Neural cell (in vitro differentiated cells): ENCODE measurements at regions not wholly inside any gene's neighbourhood (a gene's known extent, or its start where the extent isn't known, plus 50 kb on each side); places are given as distances from the start of the nearest gene placed in this dataset.

Experiments used
- H2AFZ ChIP-seq: fragments of 200-600, 300-800 bp; sonication (generic), shearing (Covaris generic); 2 replicates; pipeline ENCODE4 v1.6.0; 2014; ENCODE audit warnings: low read depth, mild to moderate bottlenecking, antibody characterized with exemption, low read length, moderate library complexity
- H3F3A ChIP-seq: fragments of 200-600 bp; shearing (Covaris generic); 2 replicates; pipeline ENCODE4 v1.6.1; 2016; ENCODE audit warnings: mild to moderate bottlenecking, moderate library complexity, mixed read lengths, antibody characterized with exemption, low read length; ENCODE audit not compliant: insufficient read depth, poor library complexity, severe bottlenecking
- H3K27ac ChIP-seq: fragments of 200-600, 300-800 bp; sonication (generic), shearing (Covaris generic); 2 replicates; pipeline ENCODE4 v1.5.1; 2014; ENCODE audit warnings: mild to moderate bottlenecking, low read length, moderate library complexity
- H3K27me3 ChIP-seq: fragments of 300-800, 200-600 bp; sonication (generic), shearing (Covaris generic); 2 replicates; pipeline ENCODE4 v1.6.0; 2014; ENCODE audit warnings: mild to moderate bottlenecking, low read depth, low read length, moderate library complexity; ENCODE audit not compliant: insufficient read depth
- H3K36me3 ChIP-seq: fragments of 300-800, 200-600 bp; sonication (generic), shearing (Covaris generic); 2 replicates; pipeline ENCODE4 v1.5.1; 2014; ENCODE audit warnings: mild to moderate bottlenecking, antibody characterized with exemption, low read length, moderate library complexity; ENCODE audit not compliant: insufficient read depth
- H3K4me2 ChIP-seq: fragments of 300-800, 200-600 bp; sonication (generic), shearing (Covaris generic); 2 replicates; pipeline ENCODE4 v1.6.0; 2014; ENCODE audit warnings: mild to moderate bottlenecking, low read length
- H3K4me3 ChIP-seq: fragments of 300-800, 200-600 bp; sonication (generic), shearing (Covaris generic); 2 replicates; pipeline ENCODE4 v1.5.1; 2014; ENCODE audit warnings: mild to moderate bottlenecking, low read length, moderate library complexity
- H3K79me2 ChIP-seq: fragments of 200-600 bp; shearing (Covaris generic); replicated peaks from 2 replicates; pipeline ENCODE4 v1.6.0; 2014; ENCODE audit warnings: mild to moderate bottlenecking, low read length, moderate library complexity; ENCODE audit not compliant: insufficient read depth
- H3K9ac ChIP-seq: fragments of 300-800, 200-600 bp; sonication (generic), shearing (Covaris generic); 2 replicates; pipeline ENCODE4 v1.6.1; 2016; ENCODE audit warnings: mild to moderate bottlenecking, low read length, mixed read lengths
- H3K9me2 ChIP-seq: fragments of 200-600 bp; shearing (Covaris generic); 2 replicates; pipeline ENCODE4 v1.6.1; 2016; ENCODE audit warnings: mild to moderate bottlenecking, low read length, mixed read lengths; ENCODE audit not compliant: insufficient read depth
- H3K9me3 ChIP-seq: fragments of 200-600, 300-800 bp; sonication (generic), shearing (Covaris generic); 2 replicates; pipeline ENCODE4 v1.6.1; 2016; ENCODE audit warnings: mild to moderate bottlenecking, mixed run types, low read length, moderate library complexity, mixed read lengths
- H4K20me1 ChIP-seq: fragments of 200-600 bp; shearing (Covaris generic); 2 replicates; pipeline ENCODE4 v1.6.1; 2016; ENCODE audit warnings: mild to moderate bottlenecking, mixed run types; ENCODE audit not compliant: insufficient read depth
- CTCF ChIP-seq: fragments of 450-650 bp; IDR thresholded peaks from 2 replicates; pipeline ENCODE4 v1.5.1; 2014; ENCODE audit warnings: antibody characterized with exemption, mild to moderate bottlenecking, moderate library complexity; ENCODE audit not compliant: poor library complexity, severe bottlenecking
- EP300 ChIP-seq: fragments of 450-650 bp; conservative IDR thresholded peaks from 2 replicates; pipeline ENCODE4 v1.6.1; 2014; ENCODE audit warnings: antibody characterized with exemption, mild to moderate bottlenecking, moderate library complexity; ENCODE audit not compliant: poor library complexity, severe bottlenecking
- EZH2 ChIP-seq: fragments of 200-600, 300-800 bp; shearing (Covaris generic), sonication (generic); IDR thresholded peaks from 2 replicates; pipeline ENCODE4 v1.6.1; 2014; ENCODE audit warnings: antibody characterized with exemption, low read length, borderline replicate concordance, mild to moderate bottlenecking; ENCODE audit not compliant: insufficient read depth, poor library complexity, severe bottlenecking
- MXI1 ChIP-seq: fragments of 450-650 bp; conservative IDR thresholded peaks from 2 replicates; pipeline ENCODE4 v1.6.1; 2014; ENCODE audit warnings: antibody characterized with exemption, mild to moderate bottlenecking; ENCODE audit not compliant: poor library complexity, severe bottlenecking
- POLR2AphosphoS5 ChIP-seq: IDR thresholded peaks from 2 replicates; pipeline ENCODE4 v1.6.1; 2012
- RAD21 ChIP-seq: fragments of 450-650 bp; conservative IDR thresholded peaks from 2 replicates; pipeline ENCODE4 v1.6.1; 2014; ENCODE audit warnings: antibody characterized with exemption, mild to moderate bottlenecking, moderate library complexity
- SMC3 ChIP-seq: fragments of 450-650 bp; conservative IDR thresholded peaks from 2 replicates; pipeline ENCODE4 v1.6.1; 2014; ENCODE audit warnings: antibody characterized with exemption, mild to moderate bottlenecking, moderate library complexity; ENCODE audit not compliant: poor library complexity
- TAF1 ChIP-seq: IDR thresholded peaks from 2 replicates; pipeline ENCODE4 v1.6.1; 2012; ENCODE audit warnings: low read depth
- TF ChIP-seq, protein P1 (sequence below): IDR thresholded peaks from 2 replicates; pipeline ENCODE4 v1.6.1; 2012; ENCODE audit warnings: borderline replicate concordance

DNA sequence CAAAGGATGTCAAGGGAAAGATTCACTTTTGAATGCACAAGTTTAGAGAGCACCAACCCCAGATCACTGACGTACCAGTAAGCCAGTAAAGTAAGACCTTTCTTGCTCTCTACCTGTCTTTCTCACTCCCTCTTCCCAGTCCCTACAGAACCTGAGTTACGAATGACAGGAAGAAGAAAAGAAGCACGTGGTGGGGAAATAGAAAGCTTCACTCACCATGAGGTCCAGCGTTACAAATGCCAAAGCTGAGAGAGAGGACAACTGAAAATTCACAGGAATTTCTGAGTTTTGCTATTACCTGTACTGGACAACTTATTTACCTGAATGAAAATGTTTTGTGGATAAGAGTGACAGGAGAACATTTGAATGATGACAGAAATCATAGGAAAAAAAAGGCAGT, 133.2 kb upstream of the GBE1 start:
- H3K9me3 ChIP-seq: no peaks in the 10 kb centered on the region
- H3K9ac ChIP-seq: no peak overlapping the region
- H2AFZ ChIP-seq: no peak overlapping the region
- no peaks in the 10 kb centered on the region for H3K36me3 ChIP-seq
- H4K20me1 ChIP-seq: no peaks in the 10 kb centered on the region
- TF ChIP-seq POLR2AphosphoS5 (no peak), TAF1 (no peak), MXI1 (no peak), EZH2 (no peak), RAD21 (no peak), SMC3 (no peak), EP300 (no peak), CTCF (no peak)
- TF ChIP-seq, protein P1, sequence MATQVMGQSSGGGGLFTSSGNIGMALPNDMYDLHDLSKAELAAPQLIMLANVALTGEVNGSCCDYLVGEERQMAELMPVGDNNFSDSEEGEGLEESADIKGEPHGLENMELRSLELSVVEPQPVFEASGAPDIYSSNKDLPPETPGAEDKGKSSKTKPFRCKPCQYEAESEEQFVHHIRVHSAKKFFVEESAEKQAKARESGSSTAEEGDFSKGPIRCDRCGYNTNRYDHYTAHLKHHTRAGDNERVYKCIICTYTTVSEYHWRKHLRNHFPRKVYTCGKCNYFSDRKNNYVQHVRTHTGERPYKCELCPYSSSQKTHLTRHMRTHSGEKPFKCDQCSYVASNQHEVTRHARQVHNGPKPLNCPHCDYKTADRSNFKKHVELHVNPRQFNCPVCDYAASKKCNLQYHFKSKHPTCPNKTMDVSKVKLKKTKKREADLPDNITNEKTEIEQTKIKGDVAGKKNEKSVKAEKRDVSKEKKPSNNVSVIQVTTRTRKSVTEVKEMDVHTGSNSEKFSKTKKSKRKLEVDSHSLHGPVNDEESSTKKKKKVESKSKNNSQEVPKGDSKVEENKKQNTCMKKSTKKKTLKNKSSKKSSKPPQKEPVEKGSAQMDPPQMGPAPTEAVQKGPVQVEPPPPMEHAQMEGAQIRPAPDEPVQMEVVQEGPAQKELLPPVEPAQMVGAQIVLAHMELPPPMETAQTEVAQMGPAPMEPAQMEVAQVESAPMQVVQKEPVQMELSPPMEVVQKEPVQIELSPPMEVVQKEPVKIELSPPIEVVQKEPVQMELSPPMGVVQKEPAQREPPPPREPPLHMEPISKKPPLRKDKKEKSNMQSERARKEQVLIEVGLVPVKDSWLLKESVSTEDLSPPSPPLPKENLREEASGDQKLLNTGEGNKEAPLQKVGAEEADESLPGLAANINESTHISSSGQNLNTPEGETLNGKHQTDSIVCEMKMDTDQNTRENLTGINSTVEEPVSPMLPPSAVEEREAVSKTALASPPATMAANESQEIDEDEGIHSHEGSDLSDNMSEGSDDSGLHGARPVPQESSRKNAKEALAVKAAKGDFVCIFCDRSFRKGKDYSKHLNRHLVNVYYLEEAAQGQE: no peak
- no peaks in the 10 kb centered on the region for H3K9me2 ChIP-seq
- no peak overlapping the region for H3K4me2 ChIP-seq
- H3K27ac ChIP-seq: no peak overlapping the region
- no peaks in the 10 kb centered on the region for H3F3A ChIP-seq
- H3K27me3 ChIP-seq: no peaks in the 10 kb centered on the region
- no peak overlapping the region for H3K4me3 ChIP-seq
- H3K79me2 ChIP-seq: no peaks in the 10 kb centered on the region

GRCh38 chr3:81891055-81891895, 129.8 kb upstream of the GBE1 start:
- Histone ChIP-seq H3K4me2 (no peak overlapping the region), H3K27me3 (no peaks in the 10 kb centered on the region), H3K27ac (no peak overlapping the region), H3F3A (no peaks in the 10 kb centered on the region), H2AFZ (no peak overlapping the region), H3K9ac (no peak overlapping the region), H4K20me1 (no peaks in the 10 kb centered on the region), H3K9me3 (no peaks in the 10 kb centered on the region), H3K4me3 (no peak overlapping the region), H3K79me2 (no peaks in the 10 kb centered on the region), H3K9me2 (no peaks in the 10 kb centered on the region), H3K36me3 (no peaks in the 10 kb centered on the region)
- TF ChIP-seq CTCF (no peak), RAD21 (no peak), EZH2 (no peak), TAF1 (no peak), SMC3 (no peak), EP300 (no peak), MXI1 (no peak), POLR2AphosphoS5 (no peak)
- TF ChIP-seq, protein P1: no peak
